K562 (cell line): ENCODE measurements at regions not wholly inside any gene's neighbourhood (a gene's known extent, or its start where the extent isn't known, plus 50 kb on each side); places are given as distances from the start of the nearest gene placed in this dataset.
A peak's percentile ranks its signal among the peaks of the same experiment; 100 is the strongest.

Experiments
- ATAC-seq: fragments of 200-7000 bp; cut with Tn5 transposase; 3 replicates; pipeline ENCODE4 v1.9.1; 2020; ENCODE audit warnings: moderate library complexity
- BruUV-seq: library from RNA; stranded (reverse); fragments of 400-500 nt; replicated peaks from 2 replicates; lab custom pipeline; 2021; lab: Mats Ljungman, UMichigan
- CTCF ChIA-PET: fragments of 300-600 bp; formaldehyde crosslinking; extraction: SDS; loops from one replicate; lab custom pipeline; 2021; ENCODE audit warnings: low intra/inter-chr PET ratio; lab: Yijun Ruan, JAX
- POLR2A ChIA-PET: fragments of 300-600, 350-650 bp; sonication (Branson Sonifier 250); formaldehyde crosslinking; extraction: SDS; loops from one replicate; lab custom pipeline; 2021; ENCODE audit warnings: antibody characterized with exemption, inconsistent platforms; lab: Yijun Ruan, JAX
- DNase-seq, 4 experiments: peaks; one replicate each; pipeline versions ENCODE4 v3.0.0 to v3.0.0-alpha.2; 2011 to 2018; ENCODE audit warnings: low spot score in 3 of 4, mixed read lengths in 3 of 4; ENCODE audit errors: extremely low read depth in 1 of 4
- FAIRE-seq: peaks from 2 replicates; lab custom pipeline; 2011; peaks lifted over from hg19 to GRCh38; lab: Jason Lieb, UNC
- H2AFZ ChIP-seq: 2 replicates; pipeline ENCODE4 v1.6.0; 2011; ENCODE audit warnings: low read depth, low read length, control low read depth, inconsistent platforms
- H3K27ac ChIP-seq: fragments of 200-600 bp; 3 replicates; pipeline ENCODE4 v1.8.0; 2011; ENCODE audit warnings: low read depth, mild to moderate bottlenecking, control low read depth, inconsistent platforms, low read length, moderate library complexity, mixed read lengths; ENCODE audit errors: extremely low read depth
- H3K27me3 ChIP-seq, 2 experiments: fragments of 300-600 bp in 1 of 2; 2 replicates in 1 of 2; 3 replicates in 1 of 2; pipeline versions ENCODE4 v1.6.0 to v1.8.0; 2011; ENCODE audit warnings: inconsistent platforms in 2 of 2, low read length in 2 of 2, mild to moderate bottlenecking in 1 of 2, mixed read lengths in 1 of 2, moderate library complexity in 1 of 2; ENCODE audit not compliant: control insufficient read depth in 2 of 2, insufficient read depth in 2 of 2
- H3K36me3 ChIP-seq: fragments of 300-600 bp; 3 replicates; pipeline ENCODE4 v1.8.0; 2011; ENCODE audit warnings: mild to moderate bottlenecking, low read length, inconsistent platforms; ENCODE audit not compliant: control insufficient read depth, insufficient read depth
- H3K4me1 ChIP-seq, 2 experiments: fragments of 200-600 bp in 1 of 2; replicated peaks in 1 of 2; 2 replicates in 1 of 2; 3 replicates in 1 of 2; pipeline versions ENCODE4 v1.5.1 to v1.8.0; 2011; ENCODE audit warnings: inconsistent platforms in 2 of 2, low read length in 2 of 2, mild to moderate bottlenecking in 1 of 2, mixed read lengths in 1 of 2, moderate library complexity in 1 of 2; ENCODE audit not compliant: control insufficient read depth in 2 of 2, insufficient read depth in 2 of 2
- H3K4me2 ChIP-seq: 2 replicates; pipeline ENCODE4 v1.6.1; 2011; ENCODE audit warnings: low read length, control low read depth, inconsistent platforms, mixed read lengths; ENCODE audit not compliant: insufficient read depth
- H3K4me3 ChIP-seq: fragments of 200-600 bp; sonication (generic), shearing (Covaris generic); 2 replicates; pipeline ENCODE4 v1.5.1; 2016; ENCODE audit warnings: control low read depth, inconsistent platforms
- H3K79me2 ChIP-seq: fragments of 200-600 bp; 3 replicates; pipeline ENCODE4 v1.8.0; 2011; ENCODE audit warnings: low read length, inconsistent platforms; ENCODE audit not compliant: control insufficient read depth, insufficient read depth
- H3K9ac ChIP-seq, 2 experiments: 2 replicates each; pipeline versions ENCODE4 v1.6.0 to v1.6.1; 2011; ENCODE audit warnings: low read depth in 2 of 2, low read length in 2 of 2, control low read depth in 1 of 2, inconsistent platforms in 1 of 2, mild to moderate bottlenecking in 1 of 2, mixed read lengths in 1 of 2; ENCODE audit not compliant: insufficient read depth in 1 of 2
- H3K9me1 ChIP-seq: one replicate; pipeline ENCODE4 v1.6.0; 2011; ENCODE audit warnings: inconsistent platforms, mild to moderate bottlenecking, low read length, moderate library complexity; ENCODE audit not compliant: control insufficient read depth, insufficient read depth
- H3K9me3 ChIP-seq: replicated peaks from 2 replicates; pipeline ENCODE4 v1.5.1; 2011; ENCODE audit warnings: low read depth, low read length, inconsistent platforms; ENCODE audit not compliant: control insufficient read depth, insufficient read depth
- H4K20me1 ChIP-seq: replicated peaks from 2 replicates; pipeline ENCODE4 v1.6.1; 2011; ENCODE audit warnings: low read length, inconsistent platforms, mixed read lengths; ENCODE audit not compliant: control insufficient read depth, insufficient read depth
- CTBP1 ChIP-seq: fragments of 450-650 bp; IDR thresholded peaks from 2 replicates; pipeline ENCODE4 v1.6.1; 2016; ENCODE audit warnings: borderline replicate concordance
- DDX20 ChIP-seq: fragments of 450-650 bp; IDR thresholded peaks from 2 replicates; pipeline ENCODE4 v1.6.1; 2016; ENCODE audit warnings: missing genetic modification characterization, low read depth, mild to moderate bottlenecking, missing compliant biosample characterization, moderate library complexity
- FOXJ3 ChIP-seq: sonication (generic); formaldehyde crosslinking; IDR thresholded peaks from 2 replicates; pipeline ENCODE4 v1.4.0; 2020; ENCODE audit warnings: mild to moderate bottlenecking, missing genetic modification reagents
- FOXP4 ChIP-seq: sonication (generic); formaldehyde crosslinking; IDR thresholded peaks from 2 replicates; pipeline ENCODE4 v1.8.0; 2022; ENCODE audit warnings: mild to moderate bottlenecking, missing genetic modification reagents, borderline replicate concordance
- SMARCE1 ChIP-seq: fragments of 450-650 bp; IDR thresholded peaks from 2 replicates; pipeline ENCODE4 v1.7.1; 2016; ENCODE audit warnings: mild to moderate bottlenecking
- ZBTB49 ChIP-seq: sonication (generic); formaldehyde crosslinking; IDR thresholded peaks from 2 replicates; pipeline ENCODE4 v1.8.0; 2022; ENCODE audit warnings: missing genetic modification reagents, mild to moderate bottlenecking, borderline replicate concordance
- ZFP1 ChIP-seq: fragments of 450-650 bp; formaldehyde crosslinking; IDR thresholded peaks from 2 replicates; pipeline ENCODE4 v1.4.0; 2020; ENCODE audit warnings: mild to moderate bottlenecking, mixed read lengths
- ZNF121 ChIP-seq: sonication (generic); formaldehyde crosslinking; conservative IDR thresholded peaks from 2 replicates; pipeline ENCODE4 v1.8.0; 2022; ENCODE audit warnings: missing genetic modification reagents
- ZNF395 ChIP-seq: fragments of 200-800 bp; sonication (Bioruptor generic); IDR thresholded peaks from 2 replicates; pipeline ENCODE4 v1.6.1; 2017; ENCODE audit warnings: missing genetic modification characterization, missing compliant biosample characterization
- WGBS: fragments of 100-300 bp; shearing (Covaris generic); methylation state at CpG from one replicate; pipeline ENCODE4 v1.1.6; 2016; ENCODE audit warnings: low coverage, mixed read lengths; ENCODE audit not compliant: insufficient coverage; ENCODE audit errors: missing lambda C conversion rate; 5-methylcytosine and 5-hydroxymethylcytosine counted together
- in situ Hi-C: fragments of 300-500 bp; cut with MboI; formaldehyde crosslinking; loops from 4 replicates; pipeline ENCODE4 v1.15.0; 2018; ENCODE audit warnings: inconsistent platforms, mixed read lengths
- intact Hi-C: fragments of 100-400 bp; cut with micrococcal nuclease; formaldehyde crosslinking; loops from 2 replicates; pipeline ENCODE4 v1.14.2; 2022

- Histone ChIP-seq H3K4me2 (no peak overlapping the region), H3K9me1 (no peaks in the 10 kb centered on the region), H3K27ac (no peak overlapping the region), H3K9ac (no peak overlapping the region), H4K20me1 (no peaks in the 10 kb centered on the region), H3K79me2 (no peaks in the 10 kb centered on the region), H2AFZ (no peak overlapping the region), H3K4me3 (no peak overlapping the region), H3K36me3 (no peaks in the 10 kb centered on the region), H3K9me3 (no peaks in the 10 kb centered on the region), H3K4me1 (peaks cover 0 to 17% of the 10 kb centered on the region in 2 experiments; a peak in 3 of 5 replicates), H3K27me3 (peaks cover 0 to 43% of the 10 kb centered on the region in 2 experiments; a peak in 3 of 5 replicates)
- TF ChIP-seq ZBTB49 (CRISPR knock-in tag): no peak
- TF ChIP-seq ZNF121: peak; percentile 72
- FAIRE-seq (no peak), ATAC-seq (no peak), DNase-seq (no peak)
- in situ Hi-C loops: loop anchor here (5.0 kb wide), 1 partner anchor 132 kb away; no protein-coding TSS in a partner anchor
- intact Hi-C loops: no loop called here
- WGBS: 16% methylated on average over 2 of the region's 3 CpGs
- CTCF ChIA-PET: interaction anchor here (0.6 kb wide), 1 partner anchor 8 kb away, joined by 3 read pairs; no protein-coding TSS in a partner anchor
- POLR2A ChIA-PET: no interaction called here
- BruUV-seq: no TSS peak
Observed at GRCh38 chr10:101294109-101294508, 59.9 kb upstream of the BTRC start.

GRCh38 chr10:101295261-101295660, 58.7 kb upstream of the BTRC start:
- Histone ChIP-seq H3K9ac (no peak overlapping the region), H3K9me1 (no peaks in the 10 kb centered on the region), H3K9me3 (no peaks in the 10 kb centered on the region), H3K4me2 (no peak overlapping the region), H3K27ac (no peak overlapping the region), H3K79me2 (no peaks in the 10 kb centered on the region), H4K20me1 (no peaks in the 10 kb centered on the region), H3K27me3 (peaks cover 0 to 46% of the 10 kb centered on the region in 2 experiments; a peak in 3 of 5 replicates), H2AFZ (no peak overlapping the region), H3K36me3 (no peaks in the 10 kb centered on the region), H3K4me3 (no peak overlapping the region), H3K4me1 (peaks cover 0 to 17% of the 10 kb centered on the region in 2 experiments; a peak in 3 of 5 replicates)
- FAIRE-seq: no peak
- in situ Hi-C loops (no loop called here), intact Hi-C loops (no loop called here)
- ChIA-PET CTCF (no interaction called here), POLR2A (no interaction called here)
- DNase-seq: no peak
- no TSS peak for BruUV-seq
- 4% methylated on average over 4 of the region's 4 CpGs for WGBS
- no peak for ATAC-seq
- TF ChIP-seq FOXJ3 (CRISPR knock-in tag): no peak
- no peak for TF ChIP-seq ZNF395 (CRISPR knock-in tag)
- no peak for TF ChIP-seq DDX20 (tag)
- no peak for TF ChIP-seq CTBP1
- TF ChIP-seq ZFP1 (CRISPR knock-in tag): no peak
- TF ChIP-seq SMARCE1: no peak
- TF ChIP-seq FOXP4 (CRISPR knock-in tag): no peak
